HEK293T (cell line): ENCODE measurements at regions not wholly inside any gene's neighbourhood (a gene's known extent, or its start where the extent isn't known, plus 50 kb on each side); places are given as distances from the start of the nearest gene placed in this dataset.

Experiments used
- BHLHE40 ChIP-seq: fragments of 450-650 bp; IDR thresholded peaks from 2 replicates; pipeline ENCODE4 v1.6.1; 2016; ENCODE audit warnings: mild to moderate bottlenecking, moderate library complexity, borderline replicate concordance
- CTBP1 ChIP-seq: fragments of 450-650 bp; IDR thresholded peaks from 2 replicates; pipeline ENCODE4 v1.6.1; 2016; ENCODE audit warnings: borderline replicate concordance
- FOXK2 ChIP-seq: fragments of 450-650 bp; IDR thresholded peaks from 2 replicates; pipeline ENCODE4 v1.6.1; 2016; ENCODE audit warnings: mild to moderate bottlenecking
- HDGF ChIP-seq: fragments of 450-650 bp; IDR thresholded peaks from 2 replicates; pipeline ENCODE4 v1.6.1; 2017; ENCODE audit warnings: antibody characterized with exemption, borderline replicate concordance
- LEF1 ChIP-seq: fragments of 450-650 bp; IDR thresholded peaks from 2 replicates; pipeline ENCODE4 v1.6.1; 2017; ENCODE audit warnings: mild to moderate bottlenecking, borderline replicate concordance
- NFRKB ChIP-seq: fragments of 450-650 bp; IDR thresholded peaks from 2 replicates; pipeline ENCODE4 v1.6.1; 2016; ENCODE audit warnings: mild to moderate bottlenecking, moderate library complexity
- SP1 ChIP-seq: fragments of 450-650 bp; IDR thresholded peaks from 2 replicates; pipeline ENCODE4 v1.6.1; 2017
- SUZ12 ChIP-seq: fragments of 450-650 bp; IDR thresholded peaks from 2 replicates; pipeline ENCODE4 v1.6.1; 2016; ENCODE audit warnings: mild to moderate bottlenecking
- ZNF384 ChIP-seq: fragments of 450-650 bp; IDR thresholded peaks from 2 replicates; pipeline ENCODE4 v1.6.1; 2016
- TF ChIP-seq, protein P1 (sequence below): fragments of 450-650 bp; IDR thresholded peaks from 2 replicates; pipeline ENCODE4 v1.6.1; 2016

DNA sequence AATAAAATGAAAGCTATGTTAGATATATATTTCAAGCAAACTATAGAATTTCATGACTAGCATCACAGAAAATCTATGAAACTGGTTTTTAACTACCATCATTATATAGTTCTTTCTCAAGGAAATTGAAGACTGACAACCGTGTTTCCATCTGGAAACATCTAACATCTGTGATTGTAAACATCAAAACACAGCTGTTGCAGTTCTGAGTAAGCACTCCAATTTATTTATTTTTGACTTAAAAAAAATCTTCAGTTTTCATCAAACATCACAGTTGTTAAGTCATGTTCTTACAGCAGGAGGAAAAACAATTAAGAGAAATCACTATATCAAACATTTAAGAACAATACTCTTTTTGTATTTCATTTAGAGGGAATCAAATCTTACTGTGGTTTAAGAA, 1653.0 kb upstream of the MIR17HG start:
- TF ChIP-seq, protein P1, sequence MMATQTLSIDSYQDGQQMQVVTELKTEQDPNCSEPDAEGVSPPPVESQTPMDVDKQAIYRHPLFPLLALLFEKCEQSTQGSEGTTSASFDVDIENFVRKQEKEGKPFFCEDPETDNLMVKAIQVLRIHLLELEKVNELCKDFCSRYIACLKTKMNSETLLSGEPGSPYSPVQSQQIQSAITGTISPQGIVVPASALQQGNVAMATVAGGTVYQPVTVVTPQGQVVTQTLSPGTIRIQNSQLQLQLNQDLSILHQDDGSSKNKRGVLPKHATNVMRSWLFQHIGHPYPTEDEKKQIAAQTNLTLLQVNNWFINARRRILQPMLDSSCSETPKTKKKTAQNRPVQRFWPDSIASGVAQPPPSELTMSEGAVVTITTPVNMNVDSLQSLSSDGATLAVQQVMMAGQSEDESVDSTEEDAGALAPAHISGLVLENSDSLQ = no peak
- TF ChIP-seq SUZ12 (no peak), LEF1 (no peak), NFRKB (no peak), CTBP1 (no peak), SP1 (no peak), FOXK2 (no peak), HDGF (no peak), ZNF384 (no peak), BHLHE40 (no peak)
